ENCODE measurements at regions not wholly inside any gene's neighbourhood (a gene's known extent, or its start where the extent isn't known, plus 50 kb on each side); places are given as distances from the start of the nearest gene placed in this dataset.
"Not testable (repeated sequence)": the region's sequence is repeated elsewhere in the genome, so short reads cannot be mapped to it uniquely, and the experiment has no call there.

DNA sequence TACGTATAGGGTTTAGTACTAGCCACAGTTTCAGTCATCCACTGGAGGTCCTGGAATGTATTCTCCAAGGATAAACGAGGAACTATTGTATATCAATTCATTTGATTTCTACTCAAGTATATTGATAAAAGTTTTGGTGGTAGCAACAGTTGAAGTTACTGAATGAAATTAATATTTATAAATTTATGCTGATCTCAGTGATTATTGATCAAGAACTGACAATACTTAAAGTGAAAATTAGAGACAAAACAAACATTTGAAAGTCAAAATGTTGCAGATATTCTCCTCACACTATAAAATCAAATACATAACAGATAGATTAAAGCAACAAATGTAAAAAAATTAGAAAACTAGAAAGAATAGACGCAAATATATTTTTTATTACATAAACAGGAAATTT, 150.9 kb upstream of the SLC35G4 start:
- DNase-seq: no peak

DNA sequence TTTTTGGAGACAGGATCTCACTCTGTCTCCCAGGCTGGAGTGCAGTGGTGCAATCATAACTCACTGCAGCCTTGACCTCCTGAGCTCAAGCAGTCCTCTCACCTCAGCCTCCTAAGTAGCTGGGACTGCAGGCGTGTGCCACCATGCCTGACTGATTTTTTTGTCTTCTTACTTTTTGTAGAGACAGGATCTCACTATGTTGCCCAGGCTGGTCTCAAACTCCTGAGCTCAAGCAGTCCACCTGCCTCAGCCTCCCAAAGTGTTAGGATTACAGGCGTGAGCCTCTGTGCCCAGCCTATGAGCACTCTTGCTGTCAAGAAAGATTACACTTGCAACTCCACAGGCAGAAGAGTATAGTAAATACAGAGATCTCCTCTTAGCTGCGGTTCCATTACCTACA, 151.5 kb upstream of the SLC35G4 start:
- DNase-seq: not testable (repeated sequence)

DNA sequence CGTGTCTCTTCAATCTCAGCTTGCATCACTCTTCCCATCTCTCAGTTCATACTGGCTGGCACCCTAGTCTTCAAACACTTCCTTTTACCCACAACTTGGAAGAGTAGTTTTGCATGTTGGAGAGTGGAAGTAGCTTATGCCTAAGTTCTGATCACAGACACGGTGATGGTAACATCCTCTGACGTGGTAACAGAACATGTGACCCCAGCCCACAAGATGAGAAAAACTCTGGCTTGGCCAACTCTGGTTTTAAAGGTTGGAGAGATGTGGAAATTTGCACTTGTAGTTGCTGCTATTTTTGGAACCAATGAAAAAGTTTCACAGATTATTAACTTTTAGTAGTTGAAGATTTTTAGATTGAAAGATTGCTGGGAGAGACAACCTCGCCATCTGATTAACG, 155.4 kb upstream of the SLC35G4 start:
- no peak for DNase-seq

DNA sequence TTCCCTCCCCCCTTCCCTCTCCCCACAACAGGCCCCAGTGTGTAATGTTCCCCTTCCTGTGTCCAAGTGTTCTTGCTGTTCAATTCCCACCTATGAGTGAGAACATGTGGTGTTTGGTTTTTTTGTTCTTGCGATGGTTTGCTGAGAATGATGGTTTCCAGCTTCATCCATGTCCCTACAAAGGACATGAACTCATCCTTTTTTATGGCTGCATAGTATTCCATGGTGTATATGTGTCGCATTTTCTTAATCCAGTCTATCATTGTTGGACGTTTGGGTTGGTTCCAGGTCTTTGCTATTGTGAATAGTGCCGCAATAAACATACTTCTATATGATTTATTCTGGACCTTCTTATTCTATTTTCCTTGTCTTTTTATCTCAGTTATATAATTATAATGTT, 165.2 kb upstream of the SLC35G4 start:
- DNase-seq: not testable (repeated sequence)

DNA sequence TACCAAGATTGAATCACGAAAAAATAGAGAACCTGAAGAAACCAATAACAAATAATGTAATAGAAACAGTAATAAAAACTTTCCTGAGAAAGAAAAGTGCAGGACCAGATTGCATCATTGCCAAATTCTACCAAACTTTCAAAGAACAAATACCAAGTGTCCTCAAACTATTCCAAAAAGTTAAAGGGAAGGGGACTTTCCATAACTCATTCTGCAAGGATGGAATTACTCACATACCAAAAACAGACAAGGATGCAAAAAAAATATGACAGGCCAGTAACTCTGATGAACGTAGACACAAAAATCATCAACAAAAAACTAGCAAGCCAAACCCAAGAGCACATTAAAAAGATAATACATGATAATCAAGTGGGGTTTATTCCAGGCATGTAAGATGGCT, 172.3 kb upstream of the SLC35G4 start:
- no peak for DNase-seq

DNA sequence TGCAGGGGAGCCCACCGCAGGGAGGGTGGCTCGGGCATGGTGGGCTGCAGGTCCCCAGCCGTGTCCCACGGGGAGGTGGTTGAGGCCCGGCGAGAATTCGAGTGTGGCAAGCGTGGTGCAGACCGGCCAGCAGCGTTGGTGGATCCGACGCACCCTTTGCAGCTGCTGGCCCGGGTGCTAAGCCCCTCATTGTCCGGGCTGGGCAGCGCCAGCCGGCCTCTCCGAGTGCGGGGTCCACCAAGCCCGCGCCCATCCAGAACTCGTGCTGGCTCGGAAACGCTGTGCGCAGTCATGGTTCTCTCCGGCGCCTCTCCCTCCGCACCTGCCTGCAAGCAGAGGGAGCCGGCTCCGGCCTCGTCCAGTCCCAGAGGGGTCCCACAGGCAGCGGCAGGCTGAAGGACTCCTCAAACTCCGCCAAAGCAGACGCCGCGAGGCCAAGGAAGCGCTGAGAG, 177.0 kb upstream of the SLC35G4 start:
- no peak for DNase-seq

DNA sequence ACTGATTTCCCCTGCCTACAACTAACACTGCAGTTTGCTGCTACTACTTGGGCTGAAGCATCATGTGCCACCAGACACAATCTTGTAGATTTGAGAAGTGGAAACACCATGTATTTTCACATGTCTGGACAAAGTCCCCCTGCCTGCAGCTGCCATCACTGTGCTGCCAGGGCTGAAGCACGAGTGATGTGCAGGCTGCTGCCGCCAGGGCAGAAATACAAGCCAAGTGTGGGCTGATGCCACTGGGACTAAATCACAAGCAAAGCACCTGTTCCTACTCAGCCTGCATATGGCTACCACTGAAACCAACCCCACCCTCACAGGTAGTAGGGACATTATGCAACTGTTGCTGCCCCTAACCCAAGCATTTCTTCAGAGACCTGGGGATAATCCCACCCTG, 179.5 kb upstream of the SLC35G4 start:
- DNase-seq: no peak

DNA sequence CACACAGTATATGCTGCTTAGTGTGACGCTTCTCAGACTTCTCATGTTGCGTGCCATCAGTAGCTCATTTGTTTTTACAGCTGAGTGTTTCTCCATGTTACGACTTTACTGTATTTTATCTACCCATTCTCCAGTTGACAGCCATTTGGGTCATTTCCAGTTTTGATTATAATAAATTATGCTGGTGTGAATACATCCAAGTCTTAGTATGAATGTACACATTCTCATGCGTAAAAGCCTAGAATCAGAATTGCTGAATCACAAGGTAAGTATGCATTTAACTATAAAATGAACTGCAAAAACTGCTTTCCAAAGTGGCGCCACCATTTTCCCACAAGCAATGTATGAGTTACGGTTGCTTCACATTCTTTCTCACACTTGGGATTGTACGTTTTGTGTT, 184.2 kb upstream of the SLC35G4 start:
- no peak for DNase-seq

DNA sequence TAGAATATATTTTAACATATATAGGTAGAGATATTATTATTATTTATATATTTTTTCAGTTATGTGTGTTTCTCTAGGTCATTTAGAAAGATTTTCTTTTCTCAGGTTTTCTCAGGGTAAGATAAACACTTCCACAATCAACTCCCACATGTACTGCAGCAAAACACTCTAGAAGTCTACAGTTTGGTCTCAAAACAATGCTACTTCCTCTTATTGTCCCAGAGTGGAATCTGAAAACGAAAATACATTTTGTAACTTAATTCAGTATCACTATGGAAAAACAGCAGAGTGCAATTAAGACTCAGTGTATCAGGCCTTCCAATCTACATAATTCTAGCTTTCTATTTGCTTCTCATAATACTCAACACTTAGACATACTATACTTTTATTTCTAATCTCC, 190.1 kb upstream of the SLC35G4 start:
- DNase-seq: no peak

DNA sequence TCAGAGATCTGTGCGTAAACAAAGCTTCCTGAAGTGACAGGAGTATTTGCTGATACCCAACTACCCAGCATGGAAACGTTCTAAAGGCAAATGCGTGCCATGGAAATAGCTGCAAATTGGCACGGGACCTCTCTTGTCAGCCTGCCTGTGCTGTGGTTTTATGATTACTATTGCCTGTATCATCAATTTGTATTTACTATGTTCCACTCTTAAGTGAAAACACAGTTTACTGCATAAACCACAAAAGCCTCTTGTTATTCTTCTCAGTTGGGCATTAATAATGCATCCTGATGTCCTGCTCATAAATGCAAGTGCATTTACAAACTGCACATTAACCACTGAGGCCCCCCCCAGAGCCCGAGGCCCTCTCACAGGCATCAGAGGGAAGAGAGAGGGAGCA, 196.6 kb upstream of the SLC35G4 start:
- no peak for DNase-seq

DNA sequence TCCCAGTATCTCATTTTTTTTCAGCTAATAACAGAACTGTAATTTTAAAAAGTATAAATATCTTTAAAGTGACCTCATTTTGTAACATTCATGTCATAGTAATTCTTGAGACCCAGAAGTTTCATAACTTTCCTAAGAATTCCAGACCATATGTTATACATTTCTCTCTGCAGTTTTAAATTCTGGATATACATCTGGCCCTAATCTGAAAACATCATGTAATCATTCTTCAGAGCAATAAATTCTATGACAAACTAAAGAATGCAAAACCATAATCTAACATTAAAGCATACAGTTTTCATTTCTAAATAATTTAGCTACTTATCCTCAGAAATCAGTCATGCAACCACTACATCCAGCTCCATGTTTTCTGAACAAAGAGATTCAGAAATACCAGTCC, 198.3 kb upstream of the SLC35G4 start:
- DNase-seq: no peak

DNA sequence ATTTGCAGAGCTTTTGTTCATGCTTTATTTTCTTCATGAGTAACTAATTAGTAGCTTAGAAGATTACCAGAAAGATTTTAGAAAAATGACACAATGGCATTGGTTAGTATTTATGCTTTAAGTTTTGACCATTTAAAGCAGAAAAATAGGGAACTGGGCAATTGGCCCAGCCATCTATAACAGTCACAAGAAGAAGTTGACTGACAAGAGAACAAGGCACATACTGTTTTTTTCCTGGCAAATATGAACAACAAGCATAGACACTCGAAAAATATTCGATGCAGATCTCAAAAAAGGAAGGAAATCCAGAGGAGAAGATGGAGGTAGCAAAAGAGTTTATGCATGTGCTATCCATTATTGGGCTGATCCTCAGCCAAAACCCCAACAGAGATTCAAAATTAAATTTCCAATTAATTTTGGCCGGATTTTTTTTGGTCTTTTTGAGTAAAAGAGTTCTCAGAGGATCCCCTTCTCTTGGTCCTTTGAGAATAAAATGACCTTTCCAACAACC, 200.8 kb upstream of the SLC35G4 start:
- DNase-seq: no peak

DNA sequence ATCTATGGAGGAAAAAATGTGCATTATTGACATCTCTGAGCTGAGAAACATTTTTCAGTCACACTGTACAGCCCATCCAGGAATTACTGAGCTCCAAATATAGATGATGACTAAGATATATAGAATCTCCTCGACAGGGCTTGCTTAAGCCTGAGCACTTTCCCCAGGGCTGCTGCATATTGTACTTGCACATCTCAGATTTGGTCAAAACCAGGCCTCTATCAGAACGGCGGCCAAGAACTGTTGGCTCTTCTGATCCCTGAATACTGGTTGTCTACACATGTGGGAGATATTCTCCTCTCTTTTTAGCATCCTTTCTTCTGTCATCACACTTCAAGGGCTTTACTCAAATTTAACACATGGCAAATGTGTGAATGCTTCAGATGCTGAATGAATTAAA, 201.5 kb upstream of the SLC35G4 start:
- no peak for DNase-seq

DNA sequence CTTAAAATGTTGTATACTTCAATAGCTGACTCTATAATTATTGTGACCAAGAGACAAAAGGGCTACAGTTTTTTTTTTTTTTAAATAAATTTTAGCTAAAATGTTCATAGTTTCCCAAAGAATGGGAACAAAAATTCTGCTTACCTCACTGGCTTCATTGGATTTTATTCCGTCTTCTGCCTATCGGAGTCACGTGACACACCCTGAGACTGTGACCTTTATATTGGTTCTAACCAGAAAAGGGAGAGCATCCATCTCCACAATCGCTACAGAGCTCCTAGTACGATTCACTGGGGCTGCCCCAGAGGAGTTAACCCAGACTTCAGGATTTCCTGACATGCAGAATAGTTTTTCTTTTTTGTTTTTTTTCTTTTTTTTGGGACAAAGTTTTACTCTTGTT, 203.6 kb upstream of the SLC35G4 start:
- DNase-seq: no peak

DNA sequence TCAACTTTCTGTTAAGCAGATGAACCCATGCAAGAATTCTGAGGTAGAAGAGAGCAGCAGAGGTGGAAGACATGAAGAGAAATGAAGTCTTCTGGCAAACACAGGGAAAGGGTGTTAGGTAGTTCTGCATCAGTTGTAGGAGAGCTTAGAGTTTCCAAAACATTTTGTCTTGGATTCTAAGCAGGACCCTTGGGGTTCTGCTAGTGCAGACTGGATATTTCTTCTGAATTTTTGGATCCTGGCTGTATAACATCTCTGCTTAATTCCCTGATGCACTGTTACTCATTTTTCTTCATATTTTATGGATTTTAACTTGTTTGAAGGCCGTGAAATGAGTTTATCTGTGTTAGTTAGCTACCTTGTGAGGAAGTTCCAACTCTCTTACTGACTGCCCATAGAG, 208.7 kb upstream of the SLC35G4 start:
- DNase-seq: no peak

DNA sequence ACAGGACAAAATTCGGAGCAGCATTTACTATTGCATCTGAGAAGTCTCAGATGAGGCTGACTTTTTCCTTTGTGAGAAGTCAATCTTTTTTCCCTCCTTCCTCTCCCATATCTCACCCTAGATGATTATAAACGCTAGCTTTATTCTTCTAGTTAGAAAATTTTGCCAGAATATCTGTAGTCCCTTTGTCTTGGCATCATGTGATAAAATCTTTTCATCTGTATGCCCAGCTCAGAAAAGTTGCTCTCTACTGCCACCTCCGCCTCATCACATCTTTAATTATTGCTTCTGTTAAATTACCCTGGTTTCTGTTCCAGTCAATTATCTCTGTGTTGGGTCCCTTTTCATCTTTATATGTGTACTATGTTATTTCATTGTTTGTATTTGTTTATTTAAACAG, 210.8 kb upstream of the SLC35G4 start:
- DNase-seq: no peak

DNA sequence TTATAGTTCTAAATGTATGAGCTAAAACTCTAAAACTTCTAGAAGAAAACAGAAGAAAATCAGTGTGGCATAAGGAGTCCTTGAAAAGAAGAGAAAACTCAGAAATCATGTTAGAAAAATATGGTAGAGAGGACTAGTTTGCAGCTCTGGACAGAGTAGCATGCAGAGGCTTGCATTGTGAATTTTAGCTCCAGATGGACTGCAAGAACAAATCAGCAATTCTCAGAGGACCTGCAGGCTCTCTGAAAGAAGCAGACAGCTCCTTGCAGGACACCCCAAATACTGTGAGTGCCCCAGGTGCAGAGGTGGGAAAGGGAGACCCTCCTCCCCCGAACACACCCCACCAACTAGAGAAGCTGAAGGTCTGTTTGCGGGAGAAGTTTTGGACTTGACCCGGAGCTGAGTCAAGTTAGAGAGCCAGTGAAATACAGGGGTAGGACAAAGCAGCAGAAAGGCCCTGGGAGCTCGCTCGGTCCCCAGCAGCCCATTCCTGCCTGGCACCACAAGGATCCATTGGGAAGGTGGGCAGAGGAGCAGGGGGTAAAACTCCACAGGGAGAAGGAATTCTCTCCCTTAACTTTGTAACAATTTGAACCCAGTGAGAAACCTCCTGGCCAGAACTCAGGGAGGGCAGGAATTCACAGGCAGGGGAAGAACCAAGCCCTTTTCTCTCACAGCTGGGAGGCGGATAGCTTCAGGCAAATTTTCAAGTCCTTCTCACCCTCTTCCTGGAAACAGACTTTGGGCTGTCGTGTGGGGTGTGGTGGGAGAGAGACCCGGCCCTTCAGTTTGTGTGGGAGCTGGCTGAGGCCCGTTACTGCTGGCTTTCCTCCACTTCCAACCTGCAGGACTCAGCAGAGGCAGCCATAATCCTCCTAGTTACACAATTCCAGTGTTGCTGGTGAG, 216.2 kb upstream of the SLC35G4 start:
- DNase-seq: no peak

DNA sequence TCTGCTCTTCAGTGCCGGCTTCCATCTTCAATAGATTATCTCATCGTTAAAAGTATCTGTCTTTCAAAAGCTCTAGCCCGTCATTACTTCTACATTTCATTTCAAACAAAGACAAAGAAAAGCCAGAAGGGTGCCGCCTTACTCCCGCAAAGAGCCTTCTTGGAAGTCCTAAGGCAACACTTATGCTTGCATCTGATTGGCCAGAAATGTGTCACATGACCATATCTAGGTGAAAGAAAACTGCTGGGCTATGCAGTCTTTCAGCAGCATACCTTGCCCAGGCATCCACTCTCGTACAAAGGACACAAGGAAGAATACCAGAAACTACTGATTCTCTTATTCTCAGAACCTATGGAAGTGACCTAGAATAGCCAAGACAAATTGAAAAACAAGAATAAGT, 217.1 kb upstream of the SLC35G4 start:
- no peak for DNase-seq

DNA sequence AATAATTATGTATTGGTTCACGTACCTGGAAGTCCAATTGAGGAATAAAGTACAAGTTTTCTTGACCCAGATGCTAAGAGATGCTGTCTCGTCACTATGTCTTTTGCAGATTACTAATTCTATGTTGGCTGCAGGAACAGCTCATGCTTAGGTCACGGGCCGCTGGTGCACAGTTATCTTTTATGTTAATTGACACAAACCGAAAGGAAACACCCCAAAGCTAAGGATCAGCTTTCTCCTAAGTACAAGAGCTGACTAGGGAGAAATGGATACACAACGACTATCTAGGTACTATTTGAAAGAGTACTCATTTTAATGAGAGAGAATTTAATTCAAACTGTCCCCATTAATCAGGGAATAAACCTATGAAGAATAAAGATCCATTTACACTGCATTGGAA, 217.7 kb upstream of the SLC35G4 start:
- no peak for DNase-seq

DNA sequence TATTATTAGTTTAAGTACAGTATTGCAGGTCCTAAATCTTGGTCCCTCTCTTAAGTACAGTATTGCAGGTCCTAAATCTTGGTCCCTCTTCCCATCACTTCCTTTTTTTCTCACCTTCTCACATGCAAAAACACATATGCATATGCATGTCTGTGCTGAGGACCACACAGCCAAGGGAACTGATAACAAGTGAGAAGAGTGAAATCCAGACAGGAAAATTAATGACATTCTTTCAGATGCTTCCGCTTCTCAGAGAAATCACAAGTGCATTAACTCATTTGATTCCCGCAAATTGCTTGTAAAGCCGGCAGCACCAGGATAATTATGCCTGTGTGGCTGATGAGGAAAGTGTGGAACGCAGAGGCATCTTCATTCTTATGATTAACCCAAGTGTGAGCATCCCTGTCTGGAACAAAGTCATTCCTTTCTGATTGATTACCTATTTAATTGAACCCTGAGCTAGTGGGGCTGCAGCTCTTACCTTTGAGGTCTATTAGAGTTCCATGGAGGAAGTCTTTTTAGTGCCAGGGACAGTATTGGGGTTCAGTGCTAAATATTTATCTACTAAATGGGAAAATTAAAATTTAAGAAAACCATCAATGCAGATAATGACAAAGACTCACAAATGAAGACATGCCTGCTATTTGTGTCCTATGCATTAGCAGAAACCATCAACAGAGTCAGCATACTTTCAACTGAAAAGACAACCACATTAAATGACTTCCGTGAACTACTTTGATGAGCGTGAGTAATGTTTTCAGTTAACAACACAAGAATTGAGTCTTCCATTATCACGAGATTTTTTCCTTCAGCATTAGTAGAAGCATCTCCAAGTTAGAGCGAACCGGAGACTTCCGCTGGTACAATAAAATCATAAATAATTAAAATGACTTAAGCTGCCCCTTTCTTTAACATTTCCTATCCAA, 220.4 kb upstream of the SLC35G4 start:
- no peak for DNase-seq

DNA sequence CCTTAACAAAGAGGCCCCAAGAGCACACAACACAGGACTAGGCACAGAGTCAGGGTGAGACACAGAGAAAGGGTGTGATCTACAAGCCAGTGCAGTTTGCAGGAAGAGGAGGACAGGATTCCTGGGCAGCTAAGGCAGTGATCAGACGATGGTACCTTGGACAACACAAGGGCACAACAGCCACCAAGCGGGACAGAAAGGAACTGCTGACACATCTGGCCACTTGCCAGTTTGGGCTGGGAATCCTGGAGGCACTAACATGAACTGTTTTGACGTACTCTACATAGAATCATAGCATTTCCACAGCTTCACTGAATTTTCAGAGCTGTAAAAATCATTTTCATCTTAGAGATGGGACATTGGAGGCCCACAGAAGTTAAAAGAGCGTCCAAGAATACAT, 221.5 kb upstream of the SLC35G4 start:
- no peak for DNase-seq

DNA sequence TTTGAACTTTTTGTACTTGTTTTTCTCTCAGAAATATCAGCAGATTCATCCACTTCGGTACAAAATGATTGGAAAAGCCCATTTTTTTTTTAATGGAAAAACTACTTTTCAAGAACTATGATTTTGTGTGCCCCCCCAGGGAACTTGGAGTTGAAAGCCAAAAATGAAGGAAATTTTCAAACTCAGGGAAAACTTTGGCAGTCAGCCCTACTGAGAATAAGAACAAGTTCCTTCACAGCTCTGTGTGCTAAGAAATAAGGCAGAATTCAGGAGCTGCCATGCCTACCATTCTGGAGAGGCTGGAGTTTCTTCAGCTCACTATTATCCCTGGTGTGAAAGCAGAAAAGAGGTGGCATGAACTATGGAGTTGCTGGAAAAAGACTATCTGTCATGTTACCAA, 226.0 kb upstream of the SLC35G4 start:
- no peak for DNase-seq

DNA sequence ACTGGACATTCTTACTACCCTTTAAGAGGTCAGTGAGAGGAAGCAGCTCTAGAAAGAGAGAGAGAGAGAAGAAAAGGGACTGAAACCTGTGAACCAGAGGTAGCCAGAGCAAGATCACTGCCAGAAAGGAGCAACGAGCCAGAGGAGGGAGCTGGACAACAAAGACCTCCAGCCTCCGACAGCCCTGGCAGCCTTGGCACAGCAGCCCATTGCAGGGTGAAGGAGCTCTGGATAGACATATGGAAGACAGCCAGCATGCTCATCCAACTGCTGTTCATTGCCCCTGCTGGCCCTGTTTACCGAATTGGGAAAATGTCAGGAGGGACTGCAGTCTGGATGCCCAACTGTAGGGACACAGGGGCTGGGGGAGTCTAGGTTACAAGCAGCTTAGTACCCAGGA, 228.4 kb upstream of the SLC35G4 start:
- DNase-seq: no peak

DNA sequence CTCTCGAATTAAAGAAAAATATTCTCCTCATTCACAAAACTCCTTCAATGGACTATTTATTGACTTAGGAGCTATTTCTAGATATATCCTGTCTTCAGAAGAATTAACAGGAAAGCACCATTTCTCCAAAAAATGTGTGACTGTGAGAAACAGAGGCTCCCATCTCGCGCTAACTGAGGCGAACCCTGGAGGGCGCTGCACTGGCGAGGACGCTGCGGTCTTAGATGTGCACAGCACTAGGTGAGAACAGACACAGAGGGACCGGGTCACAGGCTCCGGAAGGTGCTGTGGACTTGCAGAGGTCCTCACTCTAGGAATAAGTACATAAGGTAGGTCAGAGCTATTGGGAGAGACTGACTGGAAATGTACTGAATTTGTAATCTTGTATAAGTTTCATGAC, 229.7 kb upstream of the SLC35G4 start:
- DNase-seq: no peak
